ENCODE measurements at regions not wholly inside any gene's neighbourhood (a gene's known extent, or its start where the extent isn't known, plus 50 kb on each side); places are given as distances from the start of the nearest gene placed in this dataset.
A peak's percentile ranks its signal among the peaks of the same experiment; 100 is the strongest.
"Not testable (repeated sequence)": the region's sequence is repeated elsewhere in the genome, so short reads cannot be mapped to it uniquely, and the experiment has no call there.

DNA sequence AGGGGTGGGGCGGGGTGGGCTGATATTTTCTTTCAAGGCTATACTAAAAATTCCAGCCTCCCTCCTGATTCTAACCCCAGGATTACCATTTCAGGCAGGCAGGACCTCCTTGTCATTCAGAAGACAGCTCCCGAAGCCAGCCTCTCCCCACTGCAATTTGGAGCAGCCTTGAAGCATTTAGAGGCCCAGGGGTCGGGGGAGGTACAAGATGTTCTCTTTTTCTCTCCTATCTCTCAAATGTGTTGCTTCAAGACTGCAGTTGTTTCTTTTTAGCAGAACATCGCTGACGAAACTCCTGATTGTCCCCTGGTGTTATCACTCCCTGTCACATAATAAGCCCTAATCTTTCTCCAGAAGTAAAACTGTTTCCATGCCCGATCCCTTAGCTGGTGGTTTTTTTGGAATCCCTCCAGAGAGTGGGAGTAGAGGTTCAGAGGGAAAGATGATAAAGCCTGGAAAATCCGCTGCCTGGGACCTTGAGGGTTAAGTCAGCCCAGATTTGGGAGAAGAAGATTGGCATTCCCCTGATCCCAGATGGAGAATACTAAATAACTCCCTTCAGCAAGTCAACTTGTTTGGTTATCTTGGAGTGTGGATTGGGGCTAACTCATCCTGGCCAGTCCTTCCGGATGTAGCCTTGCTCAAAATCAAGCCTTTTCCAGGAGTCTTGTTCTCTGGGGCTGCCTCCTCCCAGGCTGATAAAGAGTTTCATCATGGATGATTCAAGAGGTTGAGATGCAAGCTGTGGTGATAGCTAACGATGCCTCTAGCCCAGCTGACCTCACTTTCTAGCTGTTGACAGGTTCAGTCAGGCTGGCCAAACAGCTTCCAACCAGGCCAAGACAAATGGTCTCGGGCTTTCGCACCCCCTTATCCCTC, 71.3 kb downstream of the SOX9 start:
- TF ChIP-seq, protein P1, sequence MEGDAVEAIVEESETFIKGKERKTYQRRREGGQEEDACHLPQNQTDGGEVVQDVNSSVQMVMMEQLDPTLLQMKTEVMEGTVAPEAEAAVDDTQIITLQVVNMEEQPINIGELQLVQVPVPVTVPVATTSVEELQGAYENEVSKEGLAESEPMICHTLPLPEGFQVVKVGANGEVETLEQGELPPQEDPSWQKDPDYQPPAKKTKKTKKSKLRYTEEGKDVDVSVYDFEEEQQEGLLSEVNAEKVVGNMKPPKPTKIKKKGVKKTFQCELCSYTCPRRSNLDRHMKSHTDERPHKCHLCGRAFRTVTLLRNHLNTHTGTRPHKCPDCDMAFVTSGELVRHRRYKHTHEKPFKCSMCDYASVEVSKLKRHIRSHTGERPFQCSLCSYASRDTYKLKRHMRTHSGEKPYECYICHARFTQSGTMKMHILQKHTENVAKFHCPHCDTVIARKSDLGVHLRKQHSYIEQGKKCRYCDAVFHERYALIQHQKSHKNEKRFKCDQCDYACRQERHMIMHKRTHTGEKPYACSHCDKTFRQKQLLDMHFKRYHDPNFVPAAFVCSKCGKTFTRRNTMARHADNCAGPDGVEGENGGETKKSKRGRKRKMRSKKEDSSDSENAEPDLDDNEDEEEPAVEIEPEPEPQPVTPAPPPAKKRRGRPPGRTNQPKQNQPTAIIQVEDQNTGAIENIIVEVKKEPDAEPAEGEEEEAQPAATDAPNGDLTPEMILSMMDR (conservative IDR thresholded peaks at IDR 0.05 in 1 of 2, IDR thresholded peaks at IDR 0.05 in 1 of 2; ENCODE audit: low read depth in 1 of 2, low read length in 2 of 2), result no peak
- TF ChIP-seq EZH2 (IDR thresholded peaks at IDR 0.05; ENCODE audit: low read length, missing control alignments), result no peak
- peak overlapping the region; percentile 77 for H3K27ac ChIP-seq (ENCODE audit: insufficient read depth, low read length)
- H3K36me3 ChIP-seq (ENCODE audit: control insufficient read depth, insufficient read depth, low read length), result no peaks in the 10 kb centered on the region
- H3K79me2 ChIP-seq (ENCODE audit: control insufficient read depth, insufficient read depth, low read length), result no peaks in the 10 kb centered on the region
- peaks cover 10% of the 10 kb centered on the region for H3K4me1 ChIP-seq (ENCODE audit: control insufficient read depth, extremely low read depth, insufficient read depth, low read length)
- no peak overlapping the region for H2AFZ ChIP-seq (ENCODE audit: low read length)
- H3K27me3 ChIP-seq (ENCODE audit: control insufficient read depth, insufficient read depth, low read length), result no peaks in the 10 kb centered on the region
- H3K4me2 ChIP-seq (ENCODE audit: extremely low read depth, insufficient read depth, low read length), result peak overlapping the region; percentile 33
- no peaks in the 10 kb centered on the region for H3K9me3 ChIP-seq (ENCODE audit: control insufficient read depth, insufficient read depth, low read depth, low read length)
- DNase-seq (ENCODE audit: low read depth in 2 of 2), result peak; percentile 86 to 98
- H4K20me1 ChIP-seq (ENCODE audit: control insufficient read depth, extremely low read depth, insufficient read depth, low read length), result no peaks in the 10 kb centered on the region
- H3K4me3 ChIP-seq (replicated peaks in 1 of 4; ENCODE audit: control extremely low read depth in 1 of 4, insufficient read depth in 1 of 4, low read depth in 3 of 4, low read length in 4 of 4), result no peak overlapping the region
- no peak overlapping the region for H3K9ac ChIP-seq (ENCODE audit: insufficient read depth, low read length)

DNA sequence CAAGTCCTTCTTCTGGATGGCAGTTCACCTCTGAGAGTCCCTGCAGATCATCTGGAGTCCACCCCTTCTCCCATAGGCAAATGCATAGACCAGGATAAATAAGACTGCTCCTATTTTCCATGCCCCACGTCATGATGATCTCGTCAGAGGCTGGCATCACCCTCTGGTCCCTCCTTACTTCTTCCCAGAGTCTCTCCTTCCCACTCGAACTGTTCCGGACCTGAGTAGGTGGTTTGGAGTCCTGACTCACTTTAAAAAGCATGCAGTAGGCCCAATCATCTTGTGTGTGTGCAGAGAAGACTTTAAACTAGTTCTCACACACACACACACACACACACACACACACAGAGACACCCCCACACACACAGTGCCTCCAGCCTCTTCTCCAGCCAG, 72.0 kb downstream of the SOX9 start:
- no peaks in the 10 kb centered on the region for H3K79me2 ChIP-seq (ENCODE audit: control insufficient read depth, insufficient read depth, low read length)
- no peaks in the 10 kb centered on the region for H4K20me1 ChIP-seq (ENCODE audit: control insufficient read depth, extremely low read depth, insufficient read depth, low read length)
- no peaks in the 10 kb centered on the region for H3K27me3 ChIP-seq (ENCODE audit: control insufficient read depth, insufficient read depth, low read length)
- peaks cover 10% of the 10 kb centered on the region for H3K4me1 ChIP-seq (ENCODE audit: control insufficient read depth, extremely low read depth, insufficient read depth, low read length)
- H3K27ac ChIP-seq (ENCODE audit: insufficient read depth, low read length), result peak overlapping the region; percentile 77
- H3K9ac ChIP-seq (ENCODE audit: insufficient read depth, low read length), result no peak overlapping the region
- TF ChIP-seq EZH2 (IDR thresholded peaks at IDR 0.05; ENCODE audit: low read length, missing control alignments), result no peak
- TF ChIP-seq, protein P1 (conservative IDR thresholded peaks at IDR 0.05 in 1 of 2, IDR thresholded peaks at IDR 0.05 in 1 of 2; ENCODE audit: low read depth in 1 of 2, low read length in 2 of 2), result no peak
- no peaks in the 10 kb centered on the region for H3K9me3 ChIP-seq (ENCODE audit: control insufficient read depth, insufficient read depth, low read depth, low read length)
- H3K36me3 ChIP-seq (ENCODE audit: control insufficient read depth, insufficient read depth, low read length), result no peaks in the 10 kb centered on the region
- H3K4me2 ChIP-seq (ENCODE audit: extremely low read depth, insufficient read depth, low read length), result peak overlapping the region; percentile 44
- no peak overlapping the region for H3K4me3 ChIP-seq (replicated peaks in 1 of 4; ENCODE audit: control extremely low read depth in 1 of 4, insufficient read depth in 1 of 4, low read depth in 3 of 4, low read length in 4 of 4)
- H2AFZ ChIP-seq (ENCODE audit: low read length), result no peak overlapping the region
- peak in 1 of 2 donors; percentile 92 for DNase-seq (ENCODE audit: low read depth in 2 of 2)

GRCh38 chr17:72193391-72194106, 72.7 kb downstream of the SOX9 start:
- peaks cover 10% of the 10 kb centered on the region for H3K4me1 ChIP-seq (ENCODE audit: control insufficient read depth, extremely low read depth, insufficient read depth, low read length)
- no peaks in the 10 kb centered on the region for H3K9me3 ChIP-seq (ENCODE audit: control insufficient read depth, insufficient read depth, low read depth, low read length)
- H3K79me2 ChIP-seq (ENCODE audit: control insufficient read depth, insufficient read depth, low read length), result no peaks in the 10 kb centered on the region
- no peaks in the 10 kb centered on the region for H3K36me3 ChIP-seq (ENCODE audit: control insufficient read depth, insufficient read depth, low read length)
- peak overlapping the region; percentile 44 for H3K4me2 ChIP-seq (ENCODE audit: extremely low read depth, insufficient read depth, low read length)
- H3K4me3 ChIP-seq (replicated peaks in 1 of 4; ENCODE audit: control extremely low read depth in 1 of 4, insufficient read depth in 1 of 4, low read depth in 3 of 4, low read length in 4 of 4), result no peak overlapping the region
- H3K27me3 ChIP-seq (ENCODE audit: control insufficient read depth, insufficient read depth, low read length), result no peaks in the 10 kb centered on the region
- peak overlapping the region; percentile 77 for H3K27ac ChIP-seq (ENCODE audit: insufficient read depth, low read length)
- DNase-seq (ENCODE audit: low read depth in 2 of 2), result peak in 1 of 2 donors; percentile 62
- no peak for TF ChIP-seq EZH2 (IDR thresholded peaks at IDR 0.05; ENCODE audit: low read length, missing control alignments)
- TF ChIP-seq, protein P1 (conservative IDR thresholded peaks at IDR 0.05 in 1 of 2, IDR thresholded peaks at IDR 0.05 in 1 of 2; ENCODE audit: low read depth in 1 of 2, low read length in 2 of 2), result no peak
- no peaks in the 10 kb centered on the region for H4K20me1 ChIP-seq (ENCODE audit: control insufficient read depth, extremely low read depth, insufficient read depth, low read length)
- no peak overlapping the region for H3K9ac ChIP-seq (ENCODE audit: insufficient read depth, low read length)
- H2AFZ ChIP-seq (ENCODE audit: low read length), result no peak overlapping the region

DNA sequence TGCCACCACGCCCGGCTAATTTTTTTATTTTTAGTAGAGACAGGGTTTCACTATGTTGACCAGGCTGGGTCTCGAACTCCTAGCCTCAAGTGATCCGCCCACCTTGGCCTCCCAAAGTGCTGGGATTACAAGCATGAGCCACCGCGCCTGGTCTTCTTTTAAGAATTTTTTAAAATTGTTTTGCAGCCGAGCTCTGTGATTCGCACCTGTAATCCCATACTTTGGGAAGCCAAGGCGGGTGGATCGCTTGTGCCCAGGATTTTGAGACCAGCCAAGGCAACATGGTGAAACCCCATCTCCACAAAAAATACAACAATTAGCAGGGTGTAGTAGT, 73.3 kb downstream of the SOX9 start:
- H3K36me3 ChIP-seq (ENCODE audit: control insufficient read depth, insufficient read depth, low read length); H4K20me1 ChIP-seq (ENCODE audit: control insufficient read depth, extremely low read depth, insufficient read depth, low read length); H3K9me3 ChIP-seq (ENCODE audit: control insufficient read depth, insufficient read depth, low read depth, low read length); H3K4me3 ChIP-seq (replicated peaks in 1 of 4; ENCODE audit: control extremely low read depth in 1 of 4, insufficient read depth in 1 of 4, low read depth in 3 of 4, low read length in 4 of 4); DNase-seq (ENCODE audit: low read depth in 2 of 2); H3K27ac ChIP-seq (ENCODE audit: insufficient read depth, low read length); H3K27me3 ChIP-seq (ENCODE audit: control insufficient read depth, insufficient read depth, low read length); H2AFZ ChIP-seq (ENCODE audit: low read length); H3K4me1 ChIP-seq (ENCODE audit: control insufficient read depth, extremely low read depth, insufficient read depth, low read length); H3K79me2 ChIP-seq (ENCODE audit: control insufficient read depth, insufficient read depth, low read length); H3K4me2 ChIP-seq (ENCODE audit: extremely low read depth, insufficient read depth, low read length); H3K9ac ChIP-seq (ENCODE audit: insufficient read depth, low read length): not testable (repeated sequence)

All from fibroblast of lung (primary cell).